ACC112 (cell line): ENCODE measurements at regions not wholly inside any gene's neighbourhood (a gene's known extent, or its start where the extent isn't known, plus 50 kb on each side); places are given as distances from the start of the nearest gene placed in this dataset.

ENCODE experiments used
- H2AFZ ChIP-seq: fragments of 200-600 bp; sonication (generic); one replicate; pipeline ENCODE4 v1.6.0; 2017; ENCODE audit warnings: antibody characterized with exemption, low read length; ENCODE audit not compliant: unreplicated experiment
- H3K27ac ChIP-seq: fragments of 200-600 bp; sonication (generic); 2 replicates; pipeline ENCODE4 v1.5.1; 2014; ENCODE audit warnings: low read depth, mild to moderate bottlenecking, antibody characterized with exemption, low read length, moderate library complexity
- H3K27me3 ChIP-seq: fragments of 200-600 bp; sonication (generic); 2 replicates; pipeline ENCODE4 v1.6.1; 2014; ENCODE audit warnings: mild to moderate bottlenecking, antibody characterized with exemption, low read length, moderate library complexity, mixed read lengths; ENCODE audit not compliant: insufficient read depth
- H3K36me3 ChIP-seq: fragments of 200-600 bp; sonication (generic); 2 replicates; pipeline ENCODE4 v1.6.1; 2016; ENCODE audit warnings: mild to moderate bottlenecking, antibody characterized with exemption, low read length, moderate library complexity, mixed read lengths; ENCODE audit not compliant: insufficient read depth
- H3K4me1 ChIP-seq: fragments of 200-600 bp; sonication (generic); one replicate; pipeline ENCODE4 v1.6.1; 2016; ENCODE audit warnings: low read length, mixed read lengths; ENCODE audit not compliant: insufficient read depth, unreplicated experiment, control insufficient read depth
- H3K4me3 ChIP-seq: fragments of 200-600 bp; sonication (generic); 2 replicates; pipeline ENCODE4 v1.5.1; 2014; ENCODE audit warnings: mild to moderate bottlenecking, low read depth, low read length
- H3K79me2 ChIP-seq: fragments of 200-600 bp; sonication (generic); one replicate; pipeline ENCODE4 v1.6.0; 2016; ENCODE audit warnings: low read length; ENCODE audit not compliant: control insufficient read depth, unreplicated experiment, insufficient read depth

DNA sequence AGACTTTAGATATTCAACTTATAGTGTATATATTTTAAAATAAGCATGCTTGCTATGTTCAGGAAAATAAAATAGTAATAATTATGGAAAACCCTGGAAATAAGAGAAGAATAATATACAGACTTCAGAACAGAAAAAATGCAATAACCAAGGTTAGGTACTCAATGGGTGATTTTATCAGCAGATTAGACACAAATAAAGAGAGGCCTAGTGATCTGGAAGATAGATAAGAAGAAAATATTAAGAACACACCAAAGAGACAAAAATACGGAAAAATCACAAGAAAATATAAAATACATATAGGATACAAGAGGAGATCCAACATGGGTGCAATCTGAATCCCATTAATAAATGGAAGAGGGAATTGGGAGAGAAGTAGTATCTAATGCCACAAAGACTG is 1348.5 kb upstream of the WWC1 start:
- Histone ChIP-seq H3K27ac (no peak overlapping the region), H3K27me3 (no peaks in the 10 kb centered on the region), H3K4me1 (no peaks in the 10 kb centered on the region), H3K4me3 (no peak overlapping the region), H3K79me2 (no peaks in the 10 kb centered on the region), H2AFZ (no peak overlapping the region), H3K36me3 (no peaks in the 10 kb centered on the region)

GRCh38 chr5:166947045-166947444 is 1344.4 kb upstream of the WWC1 start:
- no peak overlapping the region for H2AFZ ChIP-seq
- H3K36me3 ChIP-seq: no peaks in the 10 kb centered on the region
- H3K4me3 ChIP-seq: no peak overlapping the region
- no peaks in the 10 kb centered on the region for H3K79me2 ChIP-seq
- H3K27ac ChIP-seq: no peak overlapping the region
- no peaks in the 10 kb centered on the region for H3K4me1 ChIP-seq
- H3K27me3 ChIP-seq: no peaks in the 10 kb centered on the region

DNA sequence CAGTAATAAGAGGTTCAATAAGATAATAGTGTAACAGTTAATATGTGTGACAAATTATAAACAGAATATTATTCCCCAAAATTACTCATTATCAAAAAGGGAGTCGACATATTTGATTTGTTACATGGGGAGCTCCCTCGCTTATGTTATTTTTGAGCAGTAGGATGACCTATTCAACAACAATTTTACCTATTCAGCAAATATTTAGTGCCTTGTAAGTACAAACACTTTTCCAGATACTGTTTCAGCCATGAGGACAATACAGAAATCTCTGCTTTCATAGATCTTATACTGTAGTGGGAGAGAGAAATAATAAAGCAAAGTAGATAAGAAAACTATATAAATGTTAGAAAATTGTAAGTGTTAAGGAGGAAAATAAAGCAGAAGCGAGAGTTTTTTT is 1342.8 kb upstream of the WWC1 start:
- no peaks in the 10 kb centered on the region for H3K79me2 ChIP-seq
- no peaks in the 10 kb centered on the region for H3K4me1 ChIP-seq
- H3K4me3 ChIP-seq: no peak overlapping the region
- no peaks in the 10 kb centered on the region for H3K27me3 ChIP-seq
- H3K27ac ChIP-seq: no peak overlapping the region
- no peak overlapping the region for H2AFZ ChIP-seq
- no peaks in the 10 kb centered on the region for H3K36me3 ChIP-seq

DNA sequence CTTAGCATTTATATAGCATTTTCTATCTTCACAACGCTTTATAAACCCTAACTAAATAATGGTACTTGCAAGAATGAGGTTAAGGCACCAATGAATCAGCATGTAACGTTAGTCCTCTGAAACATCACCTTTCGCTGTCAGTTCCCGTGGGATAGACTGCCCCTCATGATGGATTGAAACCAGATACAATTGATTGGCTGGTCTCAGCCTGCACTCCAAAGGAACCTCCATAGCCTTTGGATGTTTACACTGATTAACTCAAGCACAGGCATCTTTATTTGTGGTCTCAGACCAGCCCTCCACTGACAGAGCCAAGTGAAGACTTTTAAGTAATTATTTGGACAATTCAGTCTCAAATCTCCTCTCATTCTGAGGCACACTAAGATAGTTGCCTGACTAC is 1339.4 kb upstream of the WWC1 start:
- Histone ChIP-seq H3K4me3 (no peak overlapping the region), H3K27me3 (no peaks in the 10 kb centered on the region), H3K27ac (no peak overlapping the region), H2AFZ (no peak overlapping the region), H3K36me3 (no peaks in the 10 kb centered on the region), H3K4me1 (no peaks in the 10 kb centered on the region), H3K79me2 (no peaks in the 10 kb centered on the region)

DNA sequence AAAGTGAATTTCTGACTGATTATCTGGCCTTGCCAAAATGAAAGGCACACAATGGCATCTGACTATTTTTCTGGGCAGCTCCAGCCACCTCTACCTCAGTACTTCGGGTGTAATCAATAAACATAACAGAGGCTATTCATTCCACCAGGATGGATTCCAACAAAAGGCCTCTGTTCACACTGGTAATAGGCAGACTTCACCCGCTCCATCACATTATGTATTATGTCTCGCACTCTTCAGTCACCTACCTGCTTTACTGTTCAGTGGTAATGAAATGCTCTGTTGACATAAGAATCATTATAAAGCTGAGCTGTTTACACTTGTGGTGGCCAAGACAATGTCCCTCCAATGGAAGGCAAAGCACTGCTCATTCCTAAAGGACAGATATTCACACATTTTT is 1333.7 kb upstream of the WWC1 start:
- Histone ChIP-seq H3K27me3 (no peaks in the 10 kb centered on the region), H3K36me3 (no peaks in the 10 kb centered on the region), H2AFZ (no peak overlapping the region), H3K4me3 (no peak overlapping the region), H3K79me2 (no peaks in the 10 kb centered on the region), H3K4me1 (no peaks in the 10 kb centered on the region), H3K27ac (no peak overlapping the region)

- Histone ChIP-seq H3K27ac (no peak overlapping the region), H3K79me2 (no peaks in the 10 kb centered on the region), H2AFZ (no peak overlapping the region), H3K36me3 (no peaks in the 10 kb centered on the region), H3K4me1 (no peaks in the 10 kb centered on the region), H3K27me3 (no peaks in the 10 kb centered on the region), H3K4me3 (no peak overlapping the region)
Measured at GRCh38 chr5:166959766-166960165, 1331.7 kb upstream of the WWC1 start.

GRCh38 chr5:166961028-166961427 is 1330.4 kb upstream of the WWC1 start:
- Histone ChIP-seq H3K36me3 (no peaks in the 10 kb centered on the region), H3K4me3 (no peak overlapping the region), H3K27me3 (no peaks in the 10 kb centered on the region), H2AFZ (no peak overlapping the region), H3K4me1 (no peaks in the 10 kb centered on the region), H3K27ac (no peak overlapping the region), H3K79me2 (no peaks in the 10 kb centered on the region)

DNA sequence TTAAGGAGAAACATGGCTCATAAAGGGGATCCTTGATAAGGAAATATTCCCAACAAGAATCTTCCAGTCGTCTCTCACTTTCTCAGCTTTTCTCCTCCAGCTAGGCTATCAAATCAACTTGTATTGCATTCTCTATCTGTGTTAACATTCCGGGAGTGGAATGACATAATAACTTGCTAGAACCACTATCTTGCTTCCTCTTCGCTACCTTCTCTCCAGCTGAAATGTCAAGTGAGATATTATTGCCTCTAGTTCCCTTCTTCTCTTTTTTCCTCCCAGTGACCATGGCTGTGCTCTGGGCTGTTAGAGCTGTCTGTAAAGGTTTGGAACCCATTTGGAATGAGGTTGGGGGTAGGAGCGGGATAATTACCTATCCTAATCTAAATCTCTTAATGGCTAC is 1329.5 kb upstream of the WWC1 start:
- H3K36me3 ChIP-seq: no peaks in the 10 kb centered on the region
- no peak overlapping the region for H2AFZ ChIP-seq
- H3K79me2 ChIP-seq: no peaks in the 10 kb centered on the region
- H3K4me3 ChIP-seq: no peak overlapping the region
- H3K27me3 ChIP-seq: no peaks in the 10 kb centered on the region
- no peaks in the 10 kb centered on the region for H3K4me1 ChIP-seq
- no peak overlapping the region for H3K27ac ChIP-seq

DNA sequence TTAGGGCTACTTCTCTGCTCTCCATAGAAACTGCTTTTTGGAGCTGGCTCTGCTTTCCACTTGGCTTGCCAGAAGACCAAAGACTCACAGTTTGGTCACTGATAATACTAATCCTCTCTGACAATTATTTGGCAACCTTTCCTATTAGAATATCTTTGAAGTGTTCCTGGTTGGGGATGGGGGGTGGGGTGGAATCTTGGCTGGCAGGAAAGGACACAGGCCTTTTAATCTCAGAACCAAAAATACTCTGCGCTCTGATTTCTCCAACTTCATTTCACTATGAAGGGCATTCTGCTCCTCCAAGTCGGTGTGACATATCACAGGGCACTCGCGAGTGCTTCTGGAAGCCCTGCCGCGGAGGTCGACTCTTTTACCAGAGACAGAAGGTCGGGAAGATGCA is 1329.0 kb upstream of the WWC1 start:
- Histone ChIP-seq H3K36me3 (no peaks in the 10 kb centered on the region), H3K4me3 (no peak overlapping the region), H3K4me1 (no peaks in the 10 kb centered on the region), H3K27ac (no peak overlapping the region), H2AFZ (no peak overlapping the region), H3K79me2 (no peaks in the 10 kb centered on the region), H3K27me3 (no peaks in the 10 kb centered on the region)

- Histone ChIP-seq H3K27me3 (no peaks in the 10 kb centered on the region), H3K36me3 (no peaks in the 10 kb centered on the region), H3K79me2 (no peaks in the 10 kb centered on the region), H2AFZ (no peak overlapping the region), H3K4me1 (no peaks in the 10 kb centered on the region), H3K27ac (no peak overlapping the region), H3K4me3 (no peak overlapping the region)
Measured at GRCh38 chr5:166963596-166963995, 1327.8 kb upstream of the WWC1 start.

DNA sequence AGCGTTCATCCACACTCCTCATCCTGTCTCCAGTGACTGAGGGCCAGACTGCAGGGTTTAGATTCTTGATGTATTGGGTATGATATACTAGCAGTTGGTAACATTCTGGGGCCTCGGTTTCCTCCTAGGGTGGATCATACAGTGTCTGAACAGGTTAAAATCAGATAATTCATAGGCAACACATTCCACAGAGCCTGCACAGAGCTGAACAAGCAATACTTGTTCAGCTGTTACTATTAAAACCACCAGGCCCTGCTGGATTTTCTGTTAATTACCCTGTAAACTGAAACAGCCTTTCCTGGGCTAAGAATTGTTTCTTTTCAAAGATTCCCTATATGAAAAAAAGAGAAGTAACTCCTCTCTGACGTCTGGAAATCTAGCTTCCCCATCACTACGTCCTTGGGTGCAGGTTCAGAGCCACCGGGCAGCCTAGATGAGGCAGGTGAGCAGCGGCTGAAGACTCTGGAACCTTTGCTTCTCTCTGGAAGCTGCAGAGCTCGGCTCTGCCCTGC is 1313.5 kb upstream of the WWC1 start:
- H3K4me3 ChIP-seq: 0 out of 2 replicates have a peak overlapping the region, but pooled peaks have one; percentile 16
- no peaks in the 10 kb centered on the region for H3K79me2 ChIP-seq
- H3K36me3 ChIP-seq: no peaks in the 10 kb centered on the region
- no peak overlapping the region for H3K27ac ChIP-seq
- no peak overlapping the region for H2AFZ ChIP-seq
- H3K27me3 ChIP-seq: peaks cover 33% of the 10 kb centered on the region
- no peaks in the 10 kb centered on the region for H3K4me1 ChIP-seq
